HG03460 (cell line): ENCODE measurements at regions not wholly inside any gene's neighbourhood (a gene's known extent, or its start where the extent isn't known, plus 50 kb on each side); places are given as distances from the start of the nearest gene placed in this dataset.

ENCODE experiments used
- ATAC-seq: cut with Tn5 transposase; IDR thresholded peaks from one replicate; pipeline ENCODE4 v1.9.1; 2021; ENCODE audit not compliant: unreplicated experiment

DNA sequence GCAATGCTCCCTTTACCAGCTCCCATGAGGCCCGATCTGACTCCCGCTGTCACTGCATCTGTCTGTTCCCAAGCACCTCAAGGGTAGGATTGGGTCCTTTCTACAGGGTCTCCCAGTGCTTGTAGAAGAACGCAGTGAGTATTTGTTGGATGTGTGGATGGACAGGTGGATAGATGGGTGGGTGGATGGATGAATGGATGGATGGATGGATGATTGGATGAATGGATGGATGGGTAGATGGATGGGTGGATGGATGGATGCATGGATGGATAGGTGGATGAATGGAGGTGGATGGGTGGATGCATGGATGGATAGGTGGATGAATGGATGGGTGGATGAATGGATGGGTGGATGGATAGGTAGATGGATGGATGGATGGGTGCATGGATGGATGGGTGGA is 91.6 kb downstream of the HS1BP3 start:
- no peak for ATAC-seq

DNA sequence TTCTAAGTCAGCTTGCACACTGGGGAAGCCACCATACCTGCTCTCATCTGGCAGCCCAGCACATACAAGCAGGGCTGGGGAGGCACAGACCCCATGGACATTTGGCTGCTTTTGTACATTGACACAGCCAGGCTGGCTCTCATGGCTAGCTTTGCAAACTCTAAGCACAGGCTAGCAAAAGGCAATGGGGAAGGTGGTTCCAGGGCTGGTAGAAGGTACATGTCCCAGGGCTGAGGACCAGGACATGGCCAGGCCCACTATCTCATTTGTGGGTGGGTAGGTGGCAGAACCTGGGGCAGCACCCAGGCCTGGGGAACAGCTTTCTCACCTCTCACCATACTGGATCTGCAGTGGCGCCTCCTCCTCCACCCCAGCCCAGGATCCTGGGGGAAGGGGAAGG is 90.9 kb downstream of the HS1BP3 start:
- ATAC-seq = no peak

DNA sequence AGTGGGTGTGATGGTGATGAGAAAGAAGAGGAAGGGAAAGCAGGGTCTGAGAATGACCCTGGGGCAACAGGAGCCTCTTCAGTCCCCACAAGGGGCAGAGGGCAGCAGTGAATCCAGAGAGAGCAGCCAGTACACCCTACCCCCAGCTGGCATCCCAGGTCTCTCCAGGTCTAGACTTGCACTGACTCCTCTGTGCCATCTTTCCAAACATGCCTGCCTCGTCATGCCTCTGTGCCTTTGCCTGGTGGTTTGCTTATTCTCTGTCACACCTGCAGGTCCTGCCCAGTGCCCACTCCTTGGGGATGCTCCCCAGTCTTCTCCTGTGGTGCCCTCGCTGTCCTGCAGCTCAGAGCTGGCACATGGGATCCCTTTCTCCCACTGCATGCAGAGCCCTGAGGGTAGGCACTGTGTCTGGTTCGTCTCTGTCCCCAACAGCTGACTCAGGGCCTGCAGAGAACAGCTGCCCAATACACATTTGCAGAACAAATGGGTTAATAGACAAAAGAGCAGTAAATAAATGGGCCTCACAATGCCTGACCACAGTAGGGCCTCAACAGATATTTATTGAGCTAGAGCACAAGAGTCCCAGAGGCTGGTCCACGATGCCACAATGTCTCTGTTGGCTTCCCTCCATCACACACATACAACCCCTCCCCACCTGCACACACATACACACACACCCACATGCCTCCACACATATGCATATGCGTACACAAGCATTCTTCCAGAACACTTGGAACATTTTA is 89.8 kb downstream of the HS1BP3 start:
- ATAC-seq = no peak

DNA sequence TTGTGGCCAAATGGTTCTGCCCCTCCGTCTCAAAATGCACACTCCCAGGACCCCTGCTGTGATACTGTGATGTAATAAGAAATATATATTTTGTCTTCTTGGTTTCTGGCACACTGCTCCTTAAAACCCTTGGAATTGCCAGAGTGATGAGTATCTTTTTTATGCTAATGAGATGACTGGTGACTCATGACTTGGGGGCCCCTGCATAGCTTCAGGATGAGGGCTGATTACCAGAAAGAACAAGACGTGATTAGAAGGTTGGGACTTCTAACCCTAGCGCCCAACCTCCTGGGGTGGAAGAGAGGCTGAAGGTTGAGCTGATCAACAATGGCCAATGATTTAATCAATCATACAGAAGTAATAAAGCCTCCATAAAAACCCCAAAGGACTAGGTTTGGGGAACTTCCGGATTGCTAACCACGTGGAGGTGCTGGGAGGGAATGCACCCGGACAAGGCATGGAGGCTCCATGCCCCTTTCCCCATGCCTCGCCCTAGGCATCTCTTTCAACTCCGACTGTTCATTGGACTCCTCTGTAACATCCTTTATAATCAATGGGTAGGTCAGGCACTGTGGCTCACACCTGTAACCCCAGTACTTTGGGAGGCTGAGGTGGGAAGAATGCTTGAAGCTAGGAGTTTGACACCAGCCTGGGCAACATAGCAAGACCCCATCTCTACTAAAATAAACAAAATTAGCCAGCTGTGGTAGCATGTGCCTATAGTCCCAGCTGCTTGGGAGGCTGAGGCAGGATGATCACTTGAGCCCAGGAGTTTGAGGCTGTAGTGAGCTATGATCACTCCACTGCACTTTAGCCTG is 89.1 kb downstream of the HS1BP3 start:
- ATAC-seq = no peak

DNA sequence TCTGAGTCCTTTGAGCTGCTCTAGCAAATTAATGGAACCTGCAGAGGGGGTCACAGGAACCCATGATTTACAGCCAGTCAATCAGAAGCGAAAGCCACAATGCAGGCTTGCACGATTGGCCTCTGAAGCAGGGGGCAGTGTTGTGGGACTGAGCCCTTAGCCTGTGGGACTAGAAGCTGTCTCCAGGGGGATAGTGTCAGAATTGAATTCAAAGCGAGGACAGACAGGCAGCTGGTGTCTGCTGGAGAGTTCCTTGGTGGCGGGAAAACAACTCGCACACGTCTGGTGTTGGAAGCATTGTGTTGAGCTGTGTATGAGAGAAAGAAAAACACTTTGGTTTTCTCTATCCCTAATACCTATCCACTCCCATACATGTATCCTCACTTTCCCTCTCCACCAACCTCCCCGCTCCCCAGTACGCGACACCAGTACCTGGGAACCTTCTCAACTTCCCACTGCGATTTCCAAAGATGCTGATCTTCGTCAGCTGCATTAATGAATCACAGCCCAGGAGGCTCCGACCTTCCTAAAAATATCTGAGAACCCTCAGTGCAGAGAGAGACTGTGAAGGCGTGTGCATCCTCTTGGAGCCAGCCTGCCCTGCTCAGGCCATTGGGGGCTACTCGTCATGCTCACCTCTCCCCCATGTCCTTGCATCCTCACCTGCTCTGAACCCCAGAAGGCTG is 88.2 kb downstream of the HS1BP3 start:
- ATAC-seq = no peak

DNA sequence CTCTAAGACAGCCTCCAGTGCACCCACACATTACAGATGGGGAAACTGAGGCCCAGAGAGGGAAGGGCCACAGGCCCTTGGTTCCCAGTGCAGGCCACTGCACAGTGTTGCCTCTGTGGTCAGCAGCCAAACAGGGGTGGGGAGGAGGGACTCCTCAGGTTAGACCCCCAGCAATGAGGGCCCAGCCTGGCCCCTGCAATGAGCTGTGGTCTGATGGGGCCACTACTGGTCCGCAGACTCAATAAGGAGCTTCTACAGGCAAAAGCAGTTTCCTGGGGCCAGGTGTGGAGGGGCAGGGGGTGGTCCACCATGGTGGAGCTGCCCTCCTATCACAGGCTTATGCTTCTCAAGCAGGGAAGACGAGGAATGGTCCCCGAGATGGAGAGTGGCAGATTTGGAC is 87.6 kb downstream of the HS1BP3 start:
- no peak for ATAC-seq

DNA sequence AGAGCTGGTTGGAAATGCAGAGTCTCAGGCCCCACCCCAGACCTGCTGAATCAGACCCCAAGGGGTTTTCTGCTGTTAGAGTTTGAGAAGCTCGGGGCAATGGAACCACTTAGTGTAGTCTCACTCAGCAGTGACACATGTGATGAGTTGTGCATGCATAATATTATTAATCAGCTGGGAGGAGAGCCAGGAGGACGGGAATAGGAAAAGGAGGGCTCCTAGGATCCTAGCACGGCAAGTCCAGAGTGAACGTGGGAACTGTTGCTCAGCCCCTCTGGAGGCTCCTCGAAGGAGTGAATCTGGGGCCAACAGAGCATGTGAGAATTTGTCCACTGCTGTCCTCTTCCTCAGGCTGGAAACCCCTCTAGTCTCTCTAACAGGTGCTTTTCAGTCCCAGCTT is 87.1 kb downstream of the HS1BP3 start:
- ATAC-seq = no peak

DNA sequence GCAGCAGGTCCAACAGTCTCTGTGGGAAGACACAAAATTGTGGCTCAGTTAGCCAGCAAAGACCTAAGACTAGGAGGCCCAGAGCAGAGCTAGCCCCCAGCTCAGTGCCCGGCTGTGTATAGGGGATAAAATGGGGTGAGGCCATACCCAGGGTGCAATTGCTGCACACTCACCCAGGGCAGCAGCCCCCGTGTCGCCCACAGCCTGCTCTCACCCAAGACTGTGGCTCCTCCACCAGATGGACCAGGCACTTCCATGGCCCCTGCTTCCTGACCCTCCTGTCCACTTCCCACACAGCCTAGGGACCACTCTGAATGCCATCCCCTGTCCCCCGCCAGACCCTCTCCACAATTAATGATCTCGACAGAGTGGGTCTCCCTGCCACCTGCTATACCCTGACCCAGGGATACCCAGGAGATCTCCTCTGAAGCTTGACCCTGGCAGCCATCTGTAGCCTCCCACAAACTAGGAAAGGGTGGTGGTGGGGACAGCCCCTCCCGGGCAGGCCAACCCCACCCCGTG is 85.7 kb downstream of the HS1BP3 start:
- no peak for ATAC-seq

DNA sequence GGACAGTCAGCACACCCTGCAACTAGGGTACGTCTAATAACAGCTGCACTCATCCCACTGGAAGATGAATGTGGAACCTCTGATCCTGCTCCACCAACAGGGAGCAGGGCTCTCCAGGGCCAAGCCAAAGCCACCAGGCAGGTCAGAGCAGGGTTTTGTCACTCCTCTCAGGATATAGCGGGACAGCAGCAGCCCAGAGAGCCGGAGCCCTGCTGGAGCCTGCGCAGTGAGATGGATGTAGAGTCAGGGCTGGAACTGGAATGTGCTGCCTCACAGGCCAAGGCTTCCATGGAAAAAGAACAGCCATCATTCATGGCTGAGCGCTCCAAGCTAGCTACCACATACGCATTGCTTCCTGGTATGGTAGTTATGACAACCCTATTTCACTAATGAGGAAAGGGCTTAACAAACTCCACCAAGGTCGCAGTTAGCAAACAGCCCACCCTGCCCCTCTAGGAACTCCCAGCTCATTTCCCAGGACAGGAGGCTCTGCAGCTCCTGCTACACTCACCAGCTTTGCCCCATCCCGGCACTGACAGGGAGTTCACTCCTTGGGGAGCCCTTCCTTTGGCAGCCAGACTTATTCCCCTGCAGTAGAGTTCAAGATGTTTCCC is 85.2 kb downstream of the HS1BP3 start:
- no peak for ATAC-seq

DNA sequence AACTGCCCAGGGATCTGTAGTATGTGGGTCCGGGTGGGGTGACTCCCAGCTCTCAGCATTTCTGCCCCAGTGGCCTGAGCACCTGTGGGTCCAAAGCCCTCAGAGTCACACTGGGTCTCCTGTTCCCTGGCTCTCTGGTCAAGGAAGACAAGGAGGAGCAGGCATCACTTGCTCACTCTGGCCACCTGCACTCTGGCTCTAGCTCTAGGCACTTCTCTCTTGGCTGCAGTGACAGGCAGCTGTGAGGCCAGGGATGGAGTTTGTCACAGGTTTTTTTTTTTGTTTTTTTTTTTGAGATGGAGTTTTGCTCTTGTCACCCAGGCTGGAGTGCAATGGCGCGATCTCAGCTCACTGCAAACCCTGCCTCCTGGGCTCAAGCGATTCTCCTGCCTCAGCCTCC is 84.6 kb downstream of the HS1BP3 start:
- ATAC-seq = no peak

DNA sequence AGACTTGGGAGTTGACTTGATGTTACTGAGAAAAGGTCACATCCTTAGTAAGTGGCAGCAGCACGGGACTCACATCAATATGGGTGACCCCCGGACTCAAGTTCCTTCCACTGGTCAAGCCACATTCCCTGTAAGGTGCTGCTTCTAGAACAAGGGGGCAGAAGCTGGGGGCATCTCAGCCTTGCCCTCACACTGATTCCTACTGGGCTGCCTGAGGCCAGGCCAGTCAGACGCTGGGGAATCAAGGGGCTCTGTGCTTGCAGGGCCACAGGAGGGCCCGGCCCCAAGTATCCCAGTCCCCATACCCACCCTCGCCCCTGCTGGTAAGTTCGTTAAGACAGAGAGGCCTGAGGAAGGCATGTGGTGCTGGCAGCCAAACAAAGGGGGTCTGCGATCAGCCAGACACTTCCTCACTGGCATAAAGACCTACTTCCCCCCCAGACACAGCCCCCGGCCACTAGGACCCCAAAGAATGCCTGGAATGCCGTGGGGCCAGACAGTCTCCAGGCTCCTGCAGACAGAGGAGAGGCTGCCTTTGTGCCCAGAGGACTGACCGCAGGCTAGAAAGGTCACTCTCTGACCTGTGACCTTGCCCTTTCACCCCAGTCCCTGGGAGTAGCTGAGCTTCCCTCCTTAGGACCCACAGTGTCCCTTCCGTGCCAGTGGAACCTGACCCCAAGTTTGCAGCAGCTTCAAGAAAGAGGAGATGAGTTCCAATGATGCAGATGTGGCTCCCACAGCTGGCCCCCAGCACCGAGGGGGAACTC is 83.6 kb downstream of the HS1BP3 start:
- no peak for ATAC-seq
